H1 (cell line): ENCODE measurements at regions not wholly inside any gene's neighbourhood (a gene's known extent, or its start where the extent isn't known, plus 50 kb on each side); places are given as distances from the start of the nearest gene placed in this dataset.

Experiments used
- CTCF ChIA-PET: fragments of 300-600 bp; sonication (Branson Sonifier 250); formaldehyde crosslinking; loops from one replicate; lab custom pipeline; 2021; ENCODE audit not compliant: partially characterized antibody; lab: Charles Lee
- POLR2A ChIA-PET: fragments of 300-600 bp; sonication (Branson Sonifier 250); formaldehyde crosslinking; loops from one replicate; lab custom pipeline; 2021; ENCODE audit warnings: inconsistent platforms; ENCODE audit not compliant: partially characterized antibody; lab: Charles Lee
- DNase-seq, 2 experiments: peaks; one replicate each; pipeline versions ENCODE4 v3.0.0 to v3.0.0-alpha.2; 2010 to 2022; ENCODE audit warnings: low spot score in 2 of 2, low read depth in 1 of 2, mixed read lengths in 1 of 2
- FAIRE-seq: peaks from 2 replicates; lab custom pipeline; 2011; peaks lifted over from hg19 to GRCh38; lab: Jason Lieb, UNC
- H2AFZ ChIP-seq: 2 replicates; pipeline ENCODE4 v1.8.1; 2012; ENCODE audit warnings: low read length, inconsistent platforms
- H2AK5ac ChIP-seq: 2 replicates; pipeline ENCODE4 v1.6.1; 2013; ENCODE audit warnings: low read depth, low read length
- H2BK120ac ChIP-seq: replicated peaks from 2 replicates; pipeline ENCODE3; 2013; ENCODE audit warnings: low read depth, low read length, inconsistent platforms
- H2BK12ac ChIP-seq: 2 replicates; pipeline ENCODE4 v1.6.1; 2013; ENCODE audit warnings: low read depth, low read length
- H2BK15ac ChIP-seq: 2 replicates; pipeline ENCODE4 v1.6.1; 2013; ENCODE audit warnings: low read length
- H2BK20ac ChIP-seq: 2 replicates; pipeline ENCODE4 v1.6.1; 2013; ENCODE audit warnings: low read length
- H2BK5ac ChIP-seq: 2 replicates; pipeline ENCODE4 v1.6.1; 2013; ENCODE audit warnings: low read depth, low read length
- H3K14ac ChIP-seq: 2 replicates; pipeline ENCODE4 v1.6.1; 2013; ENCODE audit warnings: inconsistent platforms; ENCODE audit not compliant: insufficient read length
- H3K18ac ChIP-seq: 2 replicates; pipeline ENCODE4 v1.6.1; 2013; ENCODE audit warnings: low read length; ENCODE audit errors: extremely low read depth
- H3K23ac ChIP-seq: 2 replicates; pipeline ENCODE4 v1.6.1; 2013; ENCODE audit warnings: inconsistent platforms; ENCODE audit not compliant: insufficient read length
- H3K23me2 ChIP-seq: 2 replicates; pipeline ENCODE4 v1.6.1; 2013; ENCODE audit warnings: low read depth, low read length
- H3K27ac ChIP-seq: 2 replicates; pipeline ENCODE4 v1.6.1; 2011; ENCODE audit warnings: low read depth, low read length, inconsistent platforms
- H3K27me3 ChIP-seq, 4 experiments: replicated peaks in 1 of 4; 1 replicate in 1 of 4; 2 replicates in 3 of 4; pipeline versions ENCODE4 v1.6.1 to v1.8.1; 2011 to 2013; ENCODE audit warnings: low read length in 3 of 4, mild to moderate bottlenecking in 3 of 4, inconsistent platforms in 2 of 4, mixed read lengths in 2 of 4, moderate library complexity in 1 of 4; ENCODE audit not compliant: control insufficient read depth in 3 of 4, insufficient read depth in 3 of 4; ENCODE audit errors: extremely low read depth in 1 of 4
- H3K36me3 ChIP-seq, 4 experiments: 2 replicates each; pipeline versions ENCODE4 v1.6.1 to v1.8.1; 2011 to 2013; ENCODE audit warnings: mild to moderate bottlenecking in 4 of 4, low read length in 3 of 4, moderate library complexity in 2 of 4, control low read depth in 1 of 4, inconsistent platforms in 1 of 4; ENCODE audit not compliant: insufficient read depth in 4 of 4, control insufficient read depth in 2 of 4
- H3K4ac ChIP-seq: replicated peaks from 2 replicates; pipeline ENCODE3; 2013; ENCODE audit warnings: low read length, low read depth, mixed read lengths, inconsistent platforms; ENCODE audit not compliant: insufficient read length
- H3K4me1 ChIP-seq, 4 experiments: replicated peaks in 1 of 4; 1 replicate in 1 of 4; 2 replicates in 3 of 4; pipeline versions ENCODE4 v1.6.1 to v1.8.1; 2011 to 2013; ENCODE audit warnings: low read length in 3 of 4, inconsistent platforms in 2 of 4, mixed read lengths in 1 of 4; ENCODE audit not compliant: insufficient read depth in 4 of 4, control insufficient read depth in 3 of 4
- H3K4me2 ChIP-seq, 2 experiments: 2 replicates each; pipeline versions ENCODE4 v1.6.1 to v1.8.1; 2011 to 2013; ENCODE audit warnings: low read depth in 2 of 2, low read length in 2 of 2, control low read depth in 1 of 2, inconsistent platforms in 1 of 2, mild to moderate bottlenecking in 1 of 2; ENCODE audit not compliant: insufficient read depth in 1 of 2
- H3K4me3 ChIP-seq, 4 experiments: fragments of 200-600, 300-600 bp in 1 of 4; sonication (generic), shearing (Covaris generic), sonication (Bioruptor Twin) in 1 of 4; 2 replicates each; pipeline versions ENCODE4 v1.5.1 to v1.8.1; 2011 to 2016; ENCODE audit warnings: low read length in 4 of 4, low read depth in 3 of 4, control low read depth in 2 of 4, inconsistent platforms in 2 of 4, mild to moderate bottlenecking in 2 of 4, mixed read lengths in 1 of 4, moderate library complexity in 1 of 4; ENCODE audit not compliant: insufficient read depth in 2 of 4; ENCODE audit errors: extremely low read depth in 1 of 4
- H3K56ac ChIP-seq: replicated peaks from 2 replicates; pipeline ENCODE3; 2013; ENCODE audit warnings: low read depth, mild to moderate bottlenecking, mixed read lengths, low read length, inconsistent platforms; ENCODE audit not compliant: insufficient read length
- H3K79me1 ChIP-seq: 2 replicates; pipeline ENCODE4 v1.6.1; 2013; ENCODE audit warnings: low read depth, low read length, control low read depth
- H3K79me2 ChIP-seq, 2 experiments: 2 replicates each; pipeline versions ENCODE4 v1.6.1 to v1.8.1; 2012 to 2013; ENCODE audit warnings: low read length in 2 of 2, mild to moderate bottlenecking in 2 of 2, inconsistent platforms in 1 of 2; ENCODE audit not compliant: insufficient read depth in 2 of 2, control insufficient read depth in 1 of 2
- H3K9ac ChIP-seq, 4 experiments: replicated peaks in 1 of 4; 1 replicate in 1 of 4; 2 replicates in 3 of 4; pipeline versions ENCODE4 v1.6.1 to v1.8.1; 2011 to 2013; ENCODE audit warnings: low read depth in 3 of 4, low read length in 3 of 4, control low read depth in 2 of 4, mild to moderate bottlenecking in 2 of 4, moderate library complexity in 2 of 4, inconsistent platforms in 1 of 4; ENCODE audit errors: extremely low read depth in 1 of 4
- H3K9me3 ChIP-seq, 2 experiments: 2 replicates each; pipeline versions ENCODE4 v1.6.1 to v1.8.1; 2012 to 2013; ENCODE audit warnings: mild to moderate bottlenecking in 2 of 2, moderate library complexity in 2 of 2, control low read depth in 1 of 2, inconsistent platforms in 1 of 2, low read depth in 1 of 2, low read length in 1 of 2, mixed read lengths in 1 of 2; ENCODE audit not compliant: insufficient read depth in 2 of 2
- H4K20me1 ChIP-seq, 2 experiments: replicated peaks in 1 of 2; 2 replicates each; pipeline versions ENCODE3 to v1.8.1; 2011 to 2013; ENCODE audit warnings: inconsistent platforms in 2 of 2, low read length in 2 of 2, mild to moderate bottlenecking in 1 of 2; ENCODE audit not compliant: insufficient read depth in 2 of 2, control insufficient read depth in 1 of 2
- H4K5ac ChIP-seq: 2 replicates; pipeline ENCODE4 v1.6.1; 2013; ENCODE audit warnings: low read length, low read depth, mixed read lengths, inconsistent platforms; ENCODE audit not compliant: insufficient read length
- H4K8ac ChIP-seq: 2 replicates; pipeline ENCODE4 v1.8.0; 2013; ENCODE audit warnings: mild to moderate bottlenecking, moderate library complexity, low read length, inconsistent platforms; ENCODE audit not compliant: insufficient read depth; ENCODE audit errors: extremely low read depth
- H4K91ac ChIP-seq: replicated peaks from 2 replicates; pipeline ENCODE3; 2013; ENCODE audit warnings: low read length, mixed read lengths, inconsistent platforms; ENCODE audit not compliant: insufficient read length
- ASH2L ChIP-seq: fragments of 200-600, 300-600 bp; sonication (generic); IDR thresholded peaks from one replicate; pipeline ENCODE4 v1.7.1; 2017; ENCODE audit warnings: low read length
- BRCA1 ChIP-seq: IDR thresholded peaks from 2 replicates; pipeline ENCODE4 v1.6.1; 2012; ENCODE audit warnings: low read depth, low read length, improper control_type of control experiment
- CBX5 ChIP-seq: fragments of 300-800, 300-1000 bp; sonication (generic); IDR thresholded peaks from 2 replicates; pipeline ENCODE4 v1.7.1; 2016; ENCODE audit warnings: antibody characterized with exemption, low read length, low read depth
- CHD2 ChIP-seq: IDR thresholded peaks from 2 replicates; pipeline ENCODE4 v1.6.1; 2012; ENCODE audit warnings: low read length, improper control_type of control experiment
- EP300 ChIP-seq, 2 experiments: IDR thresholded peaks; 1 replicate in 1 of 2; 2 replicates in 1 of 2; pipeline ENCODE4 v1.6.1; 2011 to 2012; ENCODE audit warnings: low read depth in 2 of 2, low read length in 2 of 2, mild to moderate bottlenecking in 2 of 2, borderline replicate concordance in 1 of 2, inconsistent platforms in 1 of 2, moderate library complexity in 1 of 2
- KDM4A ChIP-seq: IDR thresholded peaks from one replicate; pipeline ENCODE4 v1.7.1; 2012; ENCODE audit warnings: low read depth, mild to moderate bottlenecking, moderate library complexity, low read length, inconsistent platforms; ENCODE audit not compliant: severe bottlenecking
- NRF1 ChIP-seq: IDR thresholded peaks from 2 replicates; pipeline ENCODE4 v1.6.1; 2011; ENCODE audit warnings: mild to moderate bottlenecking, low read depth, low read length, improper control_type of control experiment
- RAD21 ChIP-seq, 2 experiments: IDR thresholded peaks in 1 of 2; conservative IDR thresholded peaks in 1 of 2; 2 replicates each; pipeline ENCODE4 v1.6.1; 2011; ENCODE audit warnings: low read depth in 2 of 2, low read length in 2 of 2, improper control_type of control experiment in 1 of 2, inconsistent platforms in 1 of 2, mild to moderate bottlenecking in 1 of 2, moderate library complexity in 1 of 2
- RXRA ChIP-seq: IDR thresholded peaks from 2 replicates; pipeline ENCODE4 v1.6.1; 2011; ENCODE audit warnings: low read depth, mild to moderate bottlenecking, low read length, moderate library complexity; ENCODE audit not compliant: insufficient read depth
- SUZ12 ChIP-seq: fragments of 200-600 bp; sonication (generic); IDR thresholded peaks from 2 replicates; pipeline ENCODE4 v1.6.1; 2012; ENCODE audit warnings: mild to moderate bottlenecking, inconsistent platforms, low read length, moderate library complexity, mixed read lengths
- TCF12 ChIP-seq: IDR thresholded peaks from 2 replicates; pipeline ENCODE4 v1.6.1; 2011; ENCODE audit warnings: low read depth, mild to moderate bottlenecking, low read length
- WGBS, 2 experiments: shearing (Covaris generic) in 1 of 2; methylation state at CpG; one replicate each; pipeline versions ENCODE4 v1.1.6 to v1.1.7; 2013 to 2015; ENCODE audit warnings: low lambda C conversion rate in 2 of 2, mixed read lengths in 2 of 2, inconsistent platforms in 1 of 2, low coverage in 1 of 2, missing lambda C conversion rate in 1 of 2; ENCODE audit not compliant: insufficient replicate concordance in 2 of 2, insufficient coverage in 1 of 2, insufficient read length in 1 of 2; ENCODE audit errors: extremely low coverage in 1 of 2, missing lambda C conversion rate in 1 of 2; 5-methylcytosine and 5-hydroxymethylcytosine counted together
- TF ChIP-seq, protein P1 (sequence below): IDR thresholded peaks from 2 replicates; pipeline ENCODE4 v1.6.1; 2011; ENCODE audit warnings: low read length, improper control_type of control experiment

DNA sequence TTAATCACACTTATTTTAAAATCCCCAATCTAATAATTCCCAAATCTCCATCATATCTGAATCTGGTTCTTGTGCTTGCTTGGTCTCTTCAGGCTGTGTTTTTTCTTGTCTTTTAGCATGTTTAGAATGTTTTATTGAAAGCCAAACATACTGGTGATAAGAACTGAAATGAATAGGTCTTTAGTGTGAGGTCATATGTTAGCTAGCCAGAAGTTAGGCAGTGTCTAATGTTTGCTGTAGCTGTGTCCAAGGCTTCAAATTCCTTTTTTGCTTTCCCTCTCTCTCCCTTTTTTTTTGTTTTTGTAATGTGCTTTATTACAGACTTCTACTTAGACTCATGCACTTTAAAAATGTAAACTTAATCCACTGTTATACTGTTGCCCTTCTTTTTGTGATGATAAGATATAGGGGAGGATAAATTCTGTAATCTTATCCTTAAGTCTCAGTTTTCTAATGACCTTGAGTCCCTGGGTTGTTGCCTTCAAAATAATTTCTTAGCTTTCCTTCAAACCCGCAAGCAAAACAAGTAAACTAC lies 725.1 kb downstream of the BRINP3 start:
- Histone ChIP-seq H3K23ac (no peak overlapping the region), H3K4ac (no peak overlapping the region), H4K91ac (no peak overlapping the region), H3K9ac (no peak overlapping the region), H2BK5ac (no peak overlapping the region), H3K56ac (no peak overlapping the region), H4K5ac (no peak overlapping the region), H3K4me1 (no peaks in the 10 kb centered on the region), H3K27me3 (no peaks in the 10 kb centered on the region), H4K20me1 (no peaks in the 10 kb centered on the region), H3K14ac (no peak overlapping the region), H2AK5ac (no peak overlapping the region), H2BK120ac (no peak overlapping the region), H2AFZ (no peak overlapping the region), H2BK12ac (no peak overlapping the region), H4K8ac (no peak overlapping the region), H3K79me2 (no peaks in the 10 kb centered on the region), H2BK15ac (no peak overlapping the region), H3K79me1 (no peaks in the 10 kb centered on the region), H3K4me2 (no peak overlapping the region), H3K4me3 (no peak overlapping the region), H3K27ac (no peak overlapping the region), H3K23me2 (peaks cover 2% of the 10 kb centered on the region; the same call in 1 of the 2 replicates), H2BK20ac (no peak overlapping the region), H3K18ac (no peak overlapping the region), H3K36me3 (peaks cover 0 to 3% (median 0%) of the 10 kb centered on the region in 4 experiments; a peak in 2 of 8 replicates), H3K9me3 (peaks cover 0 to 10% of the 10 kb centered on the region in 2 experiments; a peak in 1 of 4 replicates)
- POLR2A ChIA-PET: no interaction called here
- CTCF ChIA-PET: no interaction called here
- DNase-seq (no peak), FAIRE-seq (no peak)
- 88% methylated on average over 1 of the region's 1 CpG; no CpG with 5 or more reads in 1 of the 2 experiments for WGBS, 2 experiments
- TF ChIP-seq CBX5 (no peak), CHD2 (no peak), EP300 (IDR thresholded peaks at IDR 0.05; ENCODE audit: borderline replicate concordance in 1 of 2, low read depth in 2 of 2, low read length in 2 of 2) (no peak), ASH2L (no peak), SUZ12 (no peak), KDM4A (no peak), TCF12 (no peak), RAD21 (IDR thresholded peaks at IDR 0.05 in 1 of 2, conservative IDR thresholded peaks at IDR 0.05 in 1 of 2; ENCODE audit: low read depth in 2 of 2, low read length in 2 of 2) (no peak), BRCA1 (no peak), RXRA (no peak), NRF1 (no peak)
- TF ChIP-seq, protein P1, sequence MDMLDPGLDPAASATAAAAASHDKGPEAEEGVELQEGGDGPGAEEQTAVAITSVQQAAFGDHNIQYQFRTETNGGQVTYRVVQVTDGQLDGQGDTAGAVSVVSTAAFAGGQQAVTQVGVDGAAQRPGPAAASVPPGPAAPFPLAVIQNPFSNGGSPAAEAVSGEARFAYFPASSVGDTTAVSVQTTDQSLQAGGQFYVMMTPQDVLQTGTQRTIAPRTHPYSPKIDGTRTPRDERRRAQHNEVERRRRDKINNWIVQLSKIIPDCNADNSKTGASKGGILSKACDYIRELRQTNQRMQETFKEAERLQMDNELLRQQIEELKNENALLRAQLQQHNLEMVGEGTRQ: no peak
